ENCODE measurements at regions not wholly inside any gene's neighbourhood (a gene's known extent, or its start where the extent isn't known, plus 50 kb on each side); places are given as distances from the start of the nearest gene placed in this dataset.

- DNase-seq, result no peak
These were observed 71.8 kb upstream of the FOXP4 start for GRCh38 chr6:41474213-41474933.

- no peak for DNase-seq
These were observed 71.0 kb upstream of the FOXP4 start for GRCh38 chr6:41475164-41475563.

GRCh38 chr6:41475737-41476357 lies 70.3 kb upstream of the FOXP4 start:
- DNase-seq, result no peak

- DNase-seq, result no peak
These were observed 69.8 kb upstream of the FOXP4 start for GRCh38 chr6:41476401-41476800.

GRCh38 chr6:41477572-41477971 lies 68.6 kb upstream of the FOXP4 start:
- DNase-seq, result no peak

GRCh38 chr6:41483943-41484342 lies 62.2 kb upstream of the FOXP4 start:
- DNase-seq, result no peak

- DNase-seq, result no peak
These were observed 58.2 kb upstream of the FOXP4 start for GRCh38 chr6:41487860-41488432.

GRCh38 chr6:41488433-41489119 lies 57.6 kb upstream of the FOXP4 start:
- DNase-seq, result no peak

GRCh38 chr6:41489120-41489851 lies 56.9 kb upstream of the FOXP4 start:
- DNase-seq, result no peak

GRCh38 chr6:41492261-41492891 lies 53.8 kb upstream of the FOXP4 start:
- DNase-seq, result no peak

- no peak for DNase-seq
These were observed 51.7 kb upstream of the FOXP4 start for GRCh38 chr6:41494212-41495110.

Data from activated CD4-positive, alpha-beta T cell treated with anti-CD3 and anti-CD28 coated beads for 48 hours (primary cell).